ENCODE measurements at regions not wholly inside any gene's neighbourhood (a gene's known extent, or its start where the extent isn't known, plus 50 kb on each side); places are given as distances from the start of the nearest gene placed in this dataset.
"Not testable (repeated sequence)": the region's sequence is repeated elsewhere in the genome, so short reads cannot be mapped to it uniquely, and the experiment has no call there.

DNA sequence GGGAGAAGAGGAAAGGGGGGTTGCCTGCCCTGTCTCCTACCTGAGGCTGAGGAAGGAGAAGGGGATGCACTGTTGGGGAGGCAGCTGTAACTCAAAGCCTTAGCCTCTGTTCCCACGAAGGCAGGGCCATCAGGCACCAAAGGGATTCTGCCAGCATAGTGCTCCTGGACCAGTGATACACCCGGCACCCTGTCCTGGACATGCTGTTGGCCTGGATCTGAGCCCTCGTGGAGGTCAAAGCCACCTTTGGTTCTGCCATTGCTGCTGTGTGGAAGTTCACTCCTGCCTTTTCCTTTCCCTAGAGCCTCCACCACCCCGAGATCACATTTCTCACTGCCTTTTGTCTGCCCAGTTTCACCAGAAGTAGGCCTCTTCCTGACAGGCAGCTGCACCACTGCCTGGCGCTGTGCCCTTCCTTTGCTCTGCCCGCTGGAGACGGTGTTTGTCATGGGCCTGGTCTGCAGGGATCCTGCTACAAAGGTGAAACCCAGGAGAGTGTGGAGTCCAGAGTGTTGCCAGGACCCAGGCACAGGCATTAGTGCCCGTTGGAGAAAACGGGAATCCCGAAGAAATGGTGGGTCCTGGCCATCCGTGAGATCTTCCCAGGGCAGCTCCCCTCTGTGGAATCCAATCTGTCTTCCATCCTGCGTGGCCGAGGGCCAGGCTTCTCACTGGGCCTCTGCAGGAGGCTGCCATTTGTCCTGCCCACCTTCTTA is 267.7 kb downstream of the OR4F29 start:
- TF ChIP-seq CTCF (IDR thresholded peaks at IDR 0.05; ENCODE audit: low read depth, low read length, missing input control); EGR1 (IDR thresholded peaks at IDR 0.05; ENCODE audit: low read depth in 2 of 2); YY1 (IDR thresholded peaks at IDR 0.05); FOXA1 (IDR thresholded peaks at IDR 0.05); NR2F2 (IDR thresholded peaks at IDR 0.05); RAD21 (IDR thresholded peaks at IDR 0.05); JUND (IDR thresholded peaks at IDR 0.05); RXRA (IDR thresholded peaks at IDR 0.05); SP1 (IDR thresholded peaks at IDR 0.05); TAF1 (conservative IDR thresholded peaks at IDR 0.05); REST (IDR thresholded peaks at IDR 0.05); GABPA (IDR thresholded peaks at IDR 0.05 in 1 of 2, conservative IDR thresholded peaks at IDR 0.05 in 1 of 2); ZBTB33 (IDR thresholded peaks at IDR 0.05): not testable (repeated sequence)
- TF ChIP-seq, protein P1, sequence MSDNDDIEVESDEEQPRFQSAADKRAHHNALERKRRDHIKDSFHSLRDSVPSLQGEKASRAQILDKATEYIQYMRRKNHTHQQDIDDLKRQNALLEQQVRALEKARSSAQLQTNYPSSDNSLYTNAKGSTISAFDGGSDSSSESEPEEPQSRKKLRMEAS (IDR thresholded peaks at IDR 0.05) = not testable (repeated sequence)

All from liver (tissue), 3 donors.